HG02623 (cell line): ENCODE measurements at regions not wholly inside any gene's neighbourhood (a gene's known extent, or its start where the extent isn't known, plus 50 kb on each side); places are given as distances from the start of the nearest gene placed in this dataset.
A peak's percentile ranks its signal among the peaks of the same experiment; 100 is the strongest.

ENCODE experiments used
- ATAC-seq: cut with Tn5 transposase; IDR thresholded peaks from one replicate; pipeline ENCODE4 v1.9.1; 2021; ENCODE audit warnings: moderate library complexity; ENCODE audit not compliant: unreplicated experiment

GRCh38 chr12:25058012-25058411 lies 109.1 kb upstream of the BCAT1 start:
- ATAC-seq = no peak

DNA sequence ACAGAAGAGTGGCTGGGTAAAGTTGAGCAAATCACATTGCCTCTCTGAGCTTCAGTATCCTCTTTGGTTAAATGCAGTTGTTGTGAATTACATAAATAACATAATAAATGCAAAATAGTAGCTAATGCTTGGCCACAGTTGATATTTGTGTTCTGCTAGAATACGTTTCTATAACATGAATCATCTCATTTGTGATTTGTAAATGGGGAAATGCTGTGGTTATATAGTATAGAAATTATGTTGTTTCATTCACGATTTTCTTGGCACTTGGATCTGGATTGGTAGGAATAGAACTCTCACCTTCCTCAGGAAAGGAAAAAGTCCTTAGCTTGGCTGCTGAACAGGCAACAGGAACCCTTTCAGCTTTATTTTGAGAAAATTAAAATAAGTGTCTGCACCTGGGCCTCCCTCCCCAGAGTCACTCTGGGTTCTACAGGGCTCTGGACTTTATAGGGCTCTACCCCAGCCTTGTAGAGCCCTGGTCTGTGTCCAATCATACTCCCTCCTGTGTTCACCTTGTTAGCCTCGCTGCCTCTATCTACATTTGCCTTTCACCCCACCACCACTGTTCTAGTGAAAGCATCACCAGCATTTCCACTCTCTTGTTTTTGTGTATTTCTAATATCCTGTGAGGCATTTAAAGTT lies 107.7 kb upstream of the BCAT1 start:
- ATAC-seq = peak; percentile 16

- no peak for ATAC-seq
Measured at GRCh38 chr12:25056011-25056410, 107.1 kb upstream of the BCAT1 start.

DNA sequence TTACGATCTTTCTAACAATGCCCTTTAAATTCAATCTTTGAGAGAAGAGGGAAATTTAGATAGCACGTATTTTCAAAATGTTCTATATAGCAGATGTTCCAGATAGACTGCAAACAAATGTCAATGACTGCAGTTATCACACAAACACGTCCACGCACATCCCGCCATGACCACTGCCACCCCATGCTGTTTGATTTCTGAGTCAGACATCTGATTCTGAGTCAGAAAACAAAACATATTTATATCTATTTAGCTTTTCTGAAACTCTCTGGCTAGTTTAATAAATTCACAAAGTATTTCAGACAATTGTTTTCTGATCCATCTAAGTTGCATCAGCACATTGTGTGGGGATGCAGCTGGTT lies 105.9 kb upstream of the BCAT1 start:
- ATAC-seq = no peak

- ATAC-seq = no peak
Measured at GRCh38 chr12:25054076-25054782, 105.3 kb upstream of the BCAT1 start.

DNA sequence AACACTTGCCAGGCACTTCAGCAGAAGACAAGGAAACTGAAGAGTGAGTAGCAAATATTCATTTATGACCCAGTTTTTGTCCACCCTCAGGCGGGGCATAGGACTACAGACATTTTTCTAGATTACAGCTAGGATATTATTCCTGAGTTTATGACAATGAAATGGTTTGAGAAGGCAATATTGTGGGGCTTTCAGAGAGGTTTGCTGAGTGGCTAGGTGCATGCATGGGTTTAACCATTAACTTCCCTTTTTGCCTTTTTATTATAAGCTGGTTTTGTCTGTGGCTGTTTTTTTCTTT lies 104.0 kb upstream of the BCAT1 start:
- no peak for ATAC-seq

- ATAC-seq = peak; percentile 69
Measured at GRCh38 chr12:25052196-25052913, 103.5 kb upstream of the BCAT1 start.

GRCh38 chr12:25051656-25052195 lies 102.8 kb upstream of the BCAT1 start:
- ATAC-seq = peak; percentile 42

DNA sequence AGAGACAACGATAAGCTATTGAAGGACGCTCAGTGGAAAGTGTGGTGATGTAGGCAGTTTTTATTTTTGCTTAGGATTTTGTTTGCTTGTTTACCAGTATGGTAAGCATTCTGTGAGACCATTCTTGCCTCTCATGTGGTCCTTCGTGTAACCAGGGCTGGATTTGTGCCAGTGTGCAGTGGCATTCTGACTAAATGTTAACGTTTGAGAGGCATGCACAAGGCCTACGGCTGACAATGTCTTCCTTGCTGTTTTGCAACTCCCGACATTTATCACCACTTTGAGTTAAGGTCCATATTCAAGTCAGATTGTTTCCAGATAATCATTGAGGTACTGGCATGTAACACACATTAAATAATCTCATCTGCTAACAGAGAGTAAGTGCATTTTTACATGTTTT lies 102.3 kb upstream of the BCAT1 start:
- ATAC-seq = no peak

GRCh38 chr12:25045869-25046268 lies 97.0 kb upstream of the BCAT1 start:
- no peak for ATAC-seq

DNA sequence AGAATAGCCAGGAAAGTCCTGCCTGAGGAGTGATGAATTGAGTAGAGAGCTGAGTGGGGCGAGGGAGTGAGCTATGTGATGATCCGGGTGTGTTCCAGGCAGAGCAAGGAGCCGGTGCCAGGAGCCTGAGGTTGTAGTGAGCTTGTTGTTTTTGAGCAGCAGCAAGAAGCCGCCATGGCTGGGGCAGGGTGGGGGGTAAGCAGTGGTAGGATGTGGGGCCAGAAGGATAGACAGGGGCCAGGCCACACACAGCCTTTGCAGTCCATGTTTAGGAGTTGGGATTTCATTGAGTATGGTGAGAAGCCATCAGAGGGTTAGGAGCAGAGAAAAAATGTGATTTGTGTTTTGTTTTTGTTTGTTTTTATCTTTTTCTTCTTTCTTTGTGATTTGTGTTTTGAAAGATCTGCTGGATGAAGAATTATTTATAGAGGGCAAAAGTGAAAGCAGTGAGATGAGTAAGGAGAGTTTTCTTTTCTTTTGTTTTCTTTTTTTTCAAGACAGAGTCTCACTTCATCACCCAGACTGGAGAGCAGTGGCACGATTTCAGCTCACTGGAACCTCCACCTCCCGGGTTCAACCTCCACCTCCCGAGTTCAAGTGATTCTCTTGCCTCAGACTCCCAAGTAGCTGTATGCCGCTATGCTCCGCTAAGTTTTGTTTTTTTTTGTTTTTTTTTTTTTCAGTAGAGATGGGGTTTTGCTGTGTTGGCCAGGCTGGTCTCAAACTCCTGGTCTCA lies 92.3 kb upstream of the BCAT1 start:
- ATAC-seq = peak; percentile 60

DNA sequence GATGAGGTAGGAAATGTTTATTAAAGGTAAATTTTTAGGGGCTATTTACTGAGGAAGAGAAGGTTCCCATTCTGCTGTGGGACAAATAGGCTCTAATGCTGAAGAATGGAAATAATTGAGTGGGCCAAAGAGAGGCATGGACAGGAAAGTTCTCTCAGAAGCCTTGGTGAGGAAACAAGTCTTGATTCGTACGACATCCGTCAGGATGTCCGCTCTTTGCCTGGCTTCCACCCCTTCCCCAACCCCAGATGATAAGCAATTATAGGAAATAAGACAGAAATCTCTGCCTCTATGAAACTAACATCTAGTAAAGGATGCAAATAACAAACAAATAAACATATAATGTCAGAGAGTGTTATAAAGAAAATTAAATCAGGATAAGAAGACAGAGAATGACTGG lies 91.7 kb upstream of the BCAT1 start:
- no peak for ATAC-seq

DNA sequence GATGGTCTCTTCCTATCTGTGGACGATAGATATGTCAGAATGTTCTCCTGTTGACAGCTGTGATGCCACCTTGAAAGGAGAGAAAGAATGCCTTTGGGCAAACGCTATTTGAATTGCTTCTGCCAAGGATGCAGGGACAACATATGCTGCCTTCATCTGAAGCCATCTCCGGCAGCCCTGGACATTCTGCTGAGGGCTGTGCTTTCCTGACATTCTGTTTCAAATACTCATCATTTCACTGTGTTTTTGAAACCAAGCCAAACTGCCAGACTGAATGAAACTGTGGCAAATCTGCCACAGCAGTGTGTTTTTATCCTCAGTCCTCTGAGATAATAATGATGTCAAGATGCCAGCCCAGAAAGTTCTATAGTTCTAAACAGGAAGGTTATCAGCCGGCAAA lies 85.8 kb upstream of the BCAT1 start:
- ATAC-seq = no peak

- ATAC-seq = no peak
Measured at GRCh38 chr12:25025951-25026490, 77.1 kb upstream of the BCAT1 start.

- ATAC-seq = no peak
Measured at GRCh38 chr12:25025260-25025659, 76.4 kb upstream of the BCAT1 start.

- no peak for ATAC-seq
Measured at GRCh38 chr12:25023808-25024207, 74.9 kb upstream of the BCAT1 start.

DNA sequence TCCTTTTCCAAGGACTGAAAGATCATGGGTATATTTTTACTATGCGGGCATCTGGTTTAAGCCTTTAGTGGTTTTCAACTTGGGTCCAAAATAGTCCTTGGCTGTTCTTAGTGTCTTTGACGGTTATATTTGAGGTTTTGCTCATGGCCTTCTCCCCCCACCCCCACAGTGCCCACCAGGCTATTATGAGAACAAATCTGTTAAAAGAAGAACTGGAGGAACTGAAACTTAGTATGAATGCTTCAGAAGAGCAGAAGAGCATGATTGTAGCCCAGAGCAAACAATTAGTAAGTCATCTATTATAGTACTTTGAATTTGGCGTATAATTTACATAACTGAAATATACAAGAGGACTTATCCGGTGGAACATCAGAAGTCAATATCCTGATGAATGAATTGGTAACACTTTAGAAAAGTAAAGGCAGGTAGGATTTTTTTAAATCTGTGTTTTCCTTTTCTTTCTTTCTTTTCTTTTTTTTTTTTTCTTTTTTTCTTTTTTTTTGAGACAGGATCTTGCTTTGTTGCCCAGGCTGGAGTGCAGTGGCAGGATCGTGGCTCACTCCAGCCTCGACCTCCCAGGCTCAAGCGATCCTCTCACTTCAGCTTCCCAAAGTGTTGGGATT lies 71.8 kb upstream of the BCAT1 start:
- ATAC-seq = peak; percentile 81

DNA sequence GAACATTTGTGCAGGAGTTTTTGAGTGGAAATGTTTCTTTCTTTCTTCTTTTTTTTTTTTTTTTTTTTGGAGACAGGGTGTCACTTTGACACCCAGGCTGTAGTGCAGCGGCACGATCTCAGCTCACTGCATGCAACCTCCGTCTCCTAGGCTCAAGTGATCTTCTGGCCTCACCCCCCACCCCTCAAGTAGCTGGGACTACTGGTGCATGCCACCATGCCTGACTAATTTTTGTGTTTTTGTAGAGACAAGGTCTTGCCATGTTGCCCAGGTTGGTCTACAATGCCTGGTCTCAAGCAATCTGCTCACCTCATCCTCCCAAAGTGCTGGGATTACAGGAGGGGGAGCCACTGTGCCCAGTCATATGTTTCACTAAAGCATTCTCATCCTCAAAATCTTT lies 69.2 kb upstream of the BCAT1 start:
- ATAC-seq = no peak

- no peak for ATAC-seq
Measured at GRCh38 chr12:25017336-25017735, 68.4 kb upstream of the BCAT1 start.

DNA sequence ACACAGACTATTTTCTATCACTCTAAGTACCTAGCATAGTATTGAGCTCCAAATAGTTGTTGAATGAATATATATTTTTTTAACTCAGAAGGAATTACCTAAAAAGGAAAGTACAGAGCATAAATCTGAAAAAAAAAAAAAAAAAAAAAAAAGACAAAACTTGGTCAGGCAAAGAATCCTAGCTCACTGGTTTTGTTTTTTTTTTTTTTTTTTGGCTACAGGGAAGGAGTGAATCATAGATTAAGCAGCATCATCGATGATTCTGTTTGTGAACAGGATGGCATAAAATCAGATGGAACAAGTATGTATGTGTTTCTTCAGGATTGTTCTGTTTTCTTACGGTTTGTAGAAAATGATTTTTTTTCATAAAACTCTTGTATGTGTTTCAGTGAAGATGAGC lies 66.1 kb upstream of the BCAT1 start:
- ATAC-seq = no peak

- ATAC-seq = no peak
Measured at GRCh38 chr12:25013061-25013460, 64.2 kb upstream of the BCAT1 start.
